Vagina (tissue), 2 donors: ENCODE measurements at regions not wholly inside any gene's neighbourhood (a gene's known extent, or its start where the extent isn't known, plus 50 kb on each side); places are given as distances from the start of the nearest gene placed in this dataset.

Source experiments
- DNase-seq, 2 donors: peaks; one replicate each; pipeline ENCODE4 v3.0.0-alpha.2; 2017; ENCODE audit errors: extremely low spot score in 2 of 2
- H3K27ac ChIP-seq: fragments of 200-600 bp; sonication (generic); one replicate; pipeline ENCODE4 v1.5.1; 2019
- H3K27me3 ChIP-seq: fragments of 200-600 bp; sonication (generic); one replicate; pipeline ENCODE4 v1.5.1; 2019
- H3K36me3 ChIP-seq, 2 donors: fragments of 200-600 bp; sonication (generic); one replicate each; pipeline ENCODE4 v1.5.1; 2017 to 2019
- H3K4me1 ChIP-seq: fragments of 200-600 bp; sonication (generic); one replicate; pipeline ENCODE4 v1.5.1; 2019
- H3K4me3 ChIP-seq, 2 donors: fragments of 200-600 bp; sonication (generic); 1 replicate in 1 of 2; 2 replicates in 1 of 2; pipeline ENCODE4 v1.5.1; 2016 to 2019
- H3K9me3 ChIP-seq: fragments of 200-600 bp; sonication (generic); one replicate; pipeline ENCODE4 v1.5.1; 2019
- CTCF ChIP-seq, 3 experiments: fragments of 450-650 bp in 2 of 3; fragments of 200-600 bp in 1 of 3; sonication (generic) in 1 of 3; IDR thresholded peaks; one replicate each; pipeline ENCODE4 v1.5.1; 2017 to 2019; ENCODE audit warnings: antibody characterized with exemption in 3 of 3, mild to moderate bottlenecking in 2 of 3, moderate library complexity in 2 of 3
- POLR2A ChIP-seq, 2 donors: fragments of 450-650 bp; IDR thresholded peaks; one replicate each; pipeline ENCODE4 v1.6.1; 2017; ENCODE audit warnings: antibody characterized with exemption in 2 of 2, mild to moderate bottlenecking in 2 of 2, moderate library complexity in 2 of 2
- POLR2AphosphoS5 ChIP-seq, 2 donors: sonication (generic); formaldehyde crosslinking; IDR thresholded peaks; one replicate each; pipeline ENCODE4 v1.9.0; 2017; ENCODE audit warnings: antibody characterized with exemption in 2 of 2, mild to moderate bottlenecking in 2 of 2, low read depth in 1 of 2; ENCODE audit not compliant: insufficient read depth in 1 of 2
- intact Hi-C: fragments of 100-400 bp; cut with DNase I; formaldehyde crosslinking; loops from one replicate; pipeline ENCODE4 v1.15.1; 2023

- Histone ChIP-seq H3K27ac (no peak overlapping the region), H3K4me1 (no peaks in the 10 kb centered on the region), H3K9me3 (no peaks in the 10 kb centered on the region), H3K4me3 (no peak overlapping the region), H3K36me3 (no peaks in the 10 kb centered on the region), H3K27me3 (no peaks in the 10 kb centered on the region)
- DNase-seq: no peak
- no peak for TF ChIP-seq POLR2AphosphoS5 (IDR thresholded peaks at IDR 0.05; ENCODE audit: insufficient read depth in 1 of 2, low read depth in 1 of 2)
- no peak for TF ChIP-seq CTCF (IDR thresholded peaks at IDR 0.05)
- no peak for TF ChIP-seq POLR2A (IDR thresholded peaks at IDR 0.05)
- intact Hi-C loops: no loop called here
Observed at GRCh38 chr4:106687026-106687425, 318.4 kb upstream of the GIMD1 start.

GRCh38 chr4:106681381-106681921, 312.9 kb upstream of the GIMD1 start:
- H3K9me3 ChIP-seq: no peaks in the 10 kb centered on the region
- intact Hi-C loops: no loop called here
- DNase-seq: no peak
- no peaks in the 10 kb centered on the region for H3K27me3 ChIP-seq
- TF ChIP-seq POLR2A (IDR thresholded peaks at IDR 0.05): no peak
- no peak for TF ChIP-seq CTCF (IDR thresholded peaks at IDR 0.05)
- no peak for TF ChIP-seq POLR2AphosphoS5 (IDR thresholded peaks at IDR 0.05; ENCODE audit: insufficient read depth in 1 of 2, low read depth in 1 of 2)
- H3K27ac ChIP-seq: no peak overlapping the region
- no peaks in the 10 kb centered on the region for H3K36me3 ChIP-seq
- H3K4me1 ChIP-seq: no peaks in the 10 kb centered on the region
- no peak overlapping the region for H3K4me3 ChIP-seq

- H3K4me1 ChIP-seq: no peaks in the 10 kb centered on the region
- TF ChIP-seq POLR2A (IDR thresholded peaks at IDR 0.05) (no peak), POLR2AphosphoS5 (IDR thresholded peaks at IDR 0.05; ENCODE audit: insufficient read depth in 1 of 2, low read depth in 1 of 2) (no peak), CTCF (IDR thresholded peaks at IDR 0.05) (no peak)
- intact Hi-C loops: no loop called here
- H3K27me3 ChIP-seq: no peaks in the 10 kb centered on the region
- DNase-seq: no peak
- H3K27ac ChIP-seq: no peak overlapping the region
- H3K4me3 ChIP-seq: no peak overlapping the region
- no peaks in the 10 kb centered on the region for H3K36me3 ChIP-seq
- H3K9me3 ChIP-seq: no peaks in the 10 kb centered on the region
Observed at GRCh38 chr4:106679063-106679462, 310.5 kb upstream of the GIMD1 start.

GRCh38 chr4:106677213-106677612, 308.6 kb upstream of the GIMD1 start:
- TF ChIP-seq CTCF (IDR thresholded peaks at IDR 0.05) (no peak), POLR2A (IDR thresholded peaks at IDR 0.05) (no peak), POLR2AphosphoS5 (IDR thresholded peaks at IDR 0.05; ENCODE audit: insufficient read depth in 1 of 2, low read depth in 1 of 2) (no peak)
- DNase-seq: no peak
- intact Hi-C loops: no loop called here

GRCh38 chr4:106676173-106676921, 307.8 kb upstream of the GIMD1 start:
- no peaks in the 10 kb centered on the region for H3K36me3 ChIP-seq
- H3K27me3 ChIP-seq: no peaks in the 10 kb centered on the region
- H3K9me3 ChIP-seq: no peaks in the 10 kb centered on the region
- no peak for TF ChIP-seq CTCF (IDR thresholded peaks at IDR 0.05)
- TF ChIP-seq POLR2AphosphoS5 (IDR thresholded peaks at IDR 0.05; ENCODE audit: insufficient read depth in 1 of 2, low read depth in 1 of 2): no peak
- TF ChIP-seq POLR2A (IDR thresholded peaks at IDR 0.05): no peak
- no peaks in the 10 kb centered on the region for H3K4me1 ChIP-seq
- no peak overlapping the region for H3K27ac ChIP-seq
- intact Hi-C loops: no loop called here
- H3K4me3 ChIP-seq: no peak overlapping the region
- no peak for DNase-seq

More at GRCh38 chr4:106677213-106677612, 308.6 kb upstream of the GIMD1 start:
- Histone ChIP-seq H3K36me3 (no peaks in the 10 kb centered on the region), H3K27ac (no peak overlapping the region), H3K27me3 (no peaks in the 10 kb centered on the region), H3K9me3 (no peaks in the 10 kb centered on the region), H3K4me1 (no peaks in the 10 kb centered on the region), H3K4me3 (no peak overlapping the region)
